ENCODE measurements at regions not wholly inside any gene's neighbourhood (a gene's known extent, or its start where the extent isn't known, plus 50 kb on each side); places are given as distances from the start of the nearest gene placed in this dataset.

DNA sequence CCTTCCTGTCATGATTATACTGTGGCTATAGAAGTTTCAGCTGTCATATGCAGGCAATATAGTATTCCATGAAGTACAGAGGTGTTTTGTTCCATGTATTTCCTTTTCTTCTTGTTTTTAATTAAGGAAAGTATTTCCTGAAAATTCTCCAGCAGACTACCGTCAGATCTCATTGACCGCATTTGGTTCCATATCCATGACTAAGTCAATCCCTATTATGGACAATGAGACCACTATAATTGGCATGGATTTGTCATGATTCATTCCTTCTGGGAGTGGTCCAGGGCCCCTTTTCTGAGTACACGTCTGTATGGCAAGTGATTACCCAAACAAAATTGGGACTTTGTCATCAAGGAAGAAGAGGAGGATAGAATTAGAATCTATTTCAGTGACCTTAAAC lies 283.2 kb upstream of the CLINT1 start:
- DNase-seq, result no peak

GRCh38 chr5:158140120-158140731 lies 281.3 kb upstream of the CLINT1 start:
- no peak for DNase-seq

- DNase-seq, result no peak
These were observed 280.2 kb upstream of the CLINT1 start for GRCh38 chr5:158139161-158139560.

- DNase-seq, result no peak
These were observed 276.8 kb upstream of the CLINT1 start for GRCh38 chr5:158135682-158136179.

GRCh38 chr5:158133369-158133768 lies 274.4 kb upstream of the CLINT1 start:
- no peak for DNase-seq

- DNase-seq, result no peak
These were observed 268.6 kb upstream of the CLINT1 start for GRCh38 chr5:158127536-158127935.

- DNase-seq, result no peak
These were observed 267.8 kb upstream of the CLINT1 start for GRCh38 chr5:158126442-158127405.

- DNase-seq, result no peak
These were observed 265.8 kb upstream of the CLINT1 start for GRCh38 chr5:158124606-158125316.

DNA sequence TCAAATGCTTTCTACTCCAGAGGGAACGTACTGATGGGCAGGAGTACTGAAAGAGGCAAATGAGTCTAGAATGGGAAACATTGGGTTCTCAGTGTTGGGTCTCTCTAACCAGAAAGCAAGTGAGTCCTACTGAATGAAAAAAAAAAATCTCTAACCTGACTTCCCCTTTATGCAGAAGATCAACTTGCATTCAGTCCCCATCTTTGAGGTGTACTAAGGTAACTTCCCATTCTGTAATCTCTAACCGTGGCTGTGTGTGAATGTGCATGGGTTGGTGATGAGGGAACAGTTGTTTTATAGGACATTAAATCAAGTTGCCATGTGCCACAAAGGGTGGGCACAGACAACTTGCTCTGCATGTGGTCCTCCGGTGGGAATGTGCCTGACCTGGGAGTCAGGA lies 264.6 kb upstream of the CLINT1 start:
- DNase-seq, result no peak

- DNase-seq, result no peak
These were observed 262.7 kb upstream of the CLINT1 start for GRCh38 chr5:158121678-158122077.

GRCh38 chr5:158120760-158121159 lies 261.8 kb upstream of the CLINT1 start:
- no peak for DNase-seq

GRCh38 chr5:158119961-158120723 lies 261.2 kb upstream of the CLINT1 start:
- no peak for DNase-seq

DNA sequence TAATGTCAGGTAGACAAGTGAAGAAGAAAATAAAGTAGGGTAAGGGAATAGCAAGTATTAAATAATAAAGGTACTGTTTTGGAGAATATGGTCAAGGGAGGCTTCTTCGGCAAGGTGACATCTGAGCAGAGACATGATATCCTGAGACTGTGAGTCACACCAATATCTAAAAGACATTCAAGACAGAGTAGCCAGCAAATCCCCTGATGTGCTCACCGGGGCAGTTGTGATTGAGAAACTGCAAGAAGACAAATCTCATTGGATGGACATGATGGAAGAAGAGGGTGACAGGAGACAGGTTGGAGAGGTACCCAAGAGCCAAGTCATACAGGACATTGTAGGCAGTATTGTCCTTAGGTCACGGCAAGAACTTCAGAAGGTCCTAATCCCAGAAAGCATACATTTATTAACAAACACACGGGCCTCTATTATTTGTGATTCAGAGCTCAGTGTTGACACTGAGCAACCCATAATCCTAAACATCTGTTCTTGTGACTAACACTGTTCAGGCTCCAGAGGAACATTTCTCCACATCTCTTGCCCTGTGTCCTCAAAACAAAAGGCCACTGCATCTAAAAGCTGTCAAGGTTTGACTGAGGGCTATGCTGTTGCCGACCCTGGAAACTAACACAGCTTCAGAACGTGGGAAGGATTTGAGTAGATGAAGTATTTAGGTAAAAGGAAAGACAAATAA lies 258.7 kb upstream of the CLINT1 start:
- no peak for DNase-seq

- no peak for DNase-seq
These were observed 258.0 kb upstream of the CLINT1 start for GRCh38 chr5:158116965-158117364.

- no peak for DNase-seq
These were observed 256.5 kb upstream of the CLINT1 start for GRCh38 chr5:158115468-158115867.

DNA sequence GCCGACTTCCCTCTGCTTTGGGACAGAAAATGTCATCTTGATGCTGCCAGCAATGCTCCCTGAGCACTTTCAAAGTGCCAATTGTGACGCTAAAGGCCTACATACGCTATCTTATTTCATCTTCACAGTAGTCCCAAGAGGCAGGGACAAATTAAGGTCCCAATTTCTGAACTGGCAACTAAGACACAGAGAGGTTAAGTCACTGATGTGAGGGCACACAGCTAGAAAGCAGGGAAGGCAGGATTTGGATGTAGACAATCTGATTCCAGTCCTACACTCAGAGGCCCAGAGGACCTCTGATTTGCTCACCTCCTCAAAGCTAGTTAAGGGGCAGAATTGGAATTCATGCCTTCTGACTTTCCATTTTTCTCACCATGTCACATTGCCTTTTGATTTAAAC lies 249.2 kb upstream of the CLINT1 start:
- no peak for DNase-seq

- no peak for DNase-seq
These were observed 241.5 kb upstream of the CLINT1 start for GRCh38 chr5:158100373-158100888.

GRCh38 chr5:158099571-158100105 lies 240.7 kb upstream of the CLINT1 start:
- no peak for DNase-seq

DNA sequence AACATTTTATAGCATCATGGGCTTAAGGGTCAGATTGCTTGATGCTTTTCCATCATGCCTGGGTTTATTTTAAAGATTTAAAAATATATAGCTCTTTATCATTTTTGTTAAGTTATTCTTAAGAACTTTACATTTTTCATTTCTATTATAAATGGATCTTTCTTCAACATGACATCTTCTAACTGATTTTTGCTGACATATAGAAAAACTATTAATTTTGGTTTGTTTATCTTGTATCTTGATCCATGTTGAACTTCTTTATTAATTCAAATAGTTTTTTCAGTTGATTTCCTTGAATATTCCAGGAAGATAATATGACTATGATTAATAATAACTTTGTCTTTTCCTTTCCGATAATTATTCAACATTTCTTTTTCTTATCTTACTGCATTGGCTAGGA lies 237.9 kb upstream of the CLINT1 start:
- no peak for DNase-seq

DNA sequence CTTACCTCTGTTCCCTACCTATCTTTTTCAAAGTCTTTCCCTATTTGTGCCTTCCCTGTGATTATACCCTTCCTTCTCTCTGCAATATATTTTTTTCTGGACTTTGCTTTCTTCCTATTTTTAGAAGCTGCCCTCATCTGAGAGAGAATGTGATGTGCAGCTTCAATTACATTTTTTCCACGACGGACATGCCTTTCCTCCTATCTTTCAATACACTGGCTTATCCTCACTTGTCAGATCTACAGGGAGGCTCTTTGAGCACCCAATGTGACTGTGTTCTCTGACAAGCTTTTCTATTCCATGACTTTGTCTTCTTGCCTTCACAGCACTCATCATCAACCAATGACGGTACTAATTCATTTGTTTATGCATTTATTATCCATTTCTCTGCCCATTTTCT lies 227.9 kb upstream of the CLINT1 start:
- DNase-seq, result no peak

DNA sequence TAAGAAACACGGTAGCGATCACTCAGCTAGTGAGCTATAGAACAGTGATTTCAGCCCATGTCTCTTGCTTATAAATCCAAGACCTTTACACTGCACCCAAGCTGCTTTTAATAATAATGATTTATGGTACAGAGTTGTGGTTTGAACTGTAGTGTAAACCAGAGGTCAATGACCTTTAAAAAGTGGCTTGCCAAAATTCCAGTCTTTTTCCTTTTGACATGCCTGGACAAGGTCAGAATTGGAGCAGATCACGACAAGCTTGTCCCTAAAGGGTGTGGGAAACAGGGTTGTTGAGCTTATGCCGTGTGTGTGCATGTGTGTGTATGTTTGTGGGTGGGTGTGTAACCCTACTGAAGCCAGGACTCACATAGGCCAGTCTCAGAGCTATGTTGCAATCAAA lies 225.3 kb upstream of the CLINT1 start:
- DNase-seq, result no peak
